NCI-H2029 treated with DMSO at 0.1 percent for 48 hours (cell line): ENCODE measurements at regions not wholly inside any gene's neighbourhood (a gene's known extent, or its start where the extent isn't known, plus 50 kb on each side); places are given as distances from the start of the nearest gene placed in this dataset.
A peak's percentile ranks its signal among the peaks of the same experiment; 100 is the strongest.

ENCODE experiments used
- DNase-seq: peaks from one replicate; lab custom pipeline; 2025; lab: John Stamatoyannopoulos, UW

- DNase-seq: no peak
Observed at GRCh38 chr14:29037411-29037810, 270.8 kb downstream of the FOXG1 start.

GRCh38 chr14:29039171-29039570, 272.6 kb downstream of the FOXG1 start:
- no peak for DNase-seq

- no peak for DNase-seq
Observed at GRCh38 chr14:29042551-29042950, 276.0 kb downstream of the FOXG1 start.

GRCh38 chr14:29043737-29044136, 277.1 kb downstream of the FOXG1 start:
- no peak for DNase-seq

GRCh38 chr14:29045237-29045636, 278.6 kb downstream of the FOXG1 start:
- no peak for DNase-seq

GRCh38 chr14:29054119-29054518, 287.5 kb downstream of the FOXG1 start:
- DNase-seq: no peak

- DNase-seq: no peak
Observed at GRCh38 chr14:29056041-29056566, 289.5 kb downstream of the FOXG1 start.

- no peak for DNase-seq
Observed at GRCh38 chr14:29061702-29062101, 295.1 kb downstream of the FOXG1 start.

GRCh38 chr14:29062466-29062865, 295.9 kb downstream of the FOXG1 start:
- DNase-seq: no peak

- no peak for DNase-seq
Observed at GRCh38 chr14:29062976-29063375, 296.4 kb downstream of the FOXG1 start.

- DNase-seq: no peak
Observed at GRCh38 chr14:29064305-29064900, 297.8 kb downstream of the FOXG1 start.

- DNase-seq: no peak
Observed at GRCh38 chr14:29069228-29069627, 302.6 kb downstream of the FOXG1 start.

- DNase-seq: no peak
Observed at GRCh38 chr14:29075761-29076160, 309.2 kb downstream of the FOXG1 start.

GRCh38 chr14:29077916-29078315, 311.3 kb downstream of the FOXG1 start:
- DNase-seq: peak; percentile 5

GRCh38 chr14:29078810-29079522, 312.4 kb downstream of the FOXG1 start:
- DNase-seq: no peak

- no peak for DNase-seq
Observed at GRCh38 chr14:29085546-29085945, 319.0 kb downstream of the FOXG1 start.

GRCh38 chr14:29089849-29090248, 323.3 kb downstream of the FOXG1 start:
- DNase-seq: no peak

GRCh38 chr14:29092121-29092520, 325.5 kb downstream of the FOXG1 start:
- DNase-seq: no peak

GRCh38 chr14:29097476-29097875, 330.9 kb downstream of the FOXG1 start:
- no peak for DNase-seq

- no peak for DNase-seq
Observed at GRCh38 chr14:29098656-29099055, 332.1 kb downstream of the FOXG1 start.

GRCh38 chr14:29102266-29102665, 335.7 kb downstream of the FOXG1 start:
- DNase-seq: no peak

GRCh38 chr14:29102996-29103395, 336.4 kb downstream of the FOXG1 start:
- no peak for DNase-seq

- no peak for DNase-seq
Observed at GRCh38 chr14:29108908-29109307, 342.3 kb downstream of the FOXG1 start.

GRCh38 chr14:29109589-29109988, 343.0 kb downstream of the FOXG1 start:
- DNase-seq: no peak
